A673 (cell line): ENCODE measurements at regions not wholly inside any gene's neighbourhood (a gene's known extent, or its start where the extent isn't known, plus 50 kb on each side); places are given as distances from the start of the nearest gene placed in this dataset.

ENCODE experiments used
- BruUV-seq: library from RNA; stranded (reverse); fragments of 400-500 nt; replicated peaks from 2 replicates; lab custom pipeline; 2021; lab: Mats Ljungman, UMichigan
- CTCF ChIA-PET: fragments of 300-600 bp; sonication (Branson Sonifier 250); formaldehyde crosslinking; loops from one replicate; lab custom pipeline; 2022; ENCODE audit warnings: antibody characterized with exemption; lab: Charles Lee
- POLR2A ChIA-PET: fragments of 300-600 bp; sonication (Branson Sonifier 250); formaldehyde crosslinking; loops from one replicate; lab custom pipeline; 2022; ENCODE audit warnings: antibody characterized with exemption; ENCODE audit not compliant: low non-redundant PET; lab: Charles Lee
- DNase-seq: peaks from one replicate; pipeline ENCODE4 v3.0.0-alpha.2; 2015; ENCODE audit warnings: low spot score
- H3K27ac ChIP-seq: fragments of 200-600 bp; sonication (generic); 2 replicates; pipeline ENCODE4 v1.5.1; 2016; ENCODE audit warnings: mixed run types, low read depth, mild to moderate bottlenecking, mixed read lengths, antibody characterized with exemption, low read length; ENCODE audit not compliant: poor library complexity, severe bottlenecking
- H3K27me3 ChIP-seq: fragments of 200-600 bp; sonication (generic); replicated peaks from 2 replicates; pipeline ENCODE4 v1.6.1; 2017; ENCODE audit warnings: mixed run types, low read depth, mild to moderate bottlenecking, mixed read lengths, antibody characterized with exemption, low read length; ENCODE audit not compliant: insufficient read depth, poor library complexity
- H3K36me3 ChIP-seq: fragments of 200-600 bp; sonication (generic); 2 replicates; pipeline ENCODE4 v1.6.1; 2016; ENCODE audit warnings: mixed run types, mild to moderate bottlenecking, mixed read lengths, antibody characterized with exemption, low read length; ENCODE audit not compliant: insufficient read depth, poor library complexity, severe bottlenecking
- H3K4me1 ChIP-seq: fragments of 200-600 bp; sonication (generic); 2 replicates; pipeline ENCODE4 v1.6.1; 2017; ENCODE audit warnings: mixed run types, mild to moderate bottlenecking, mixed read lengths, antibody characterized with exemption, low read length; ENCODE audit not compliant: insufficient read depth, poor library complexity, severe bottlenecking
- H3K4me3 ChIP-seq: fragments of 200-600 bp; sonication (generic); 2 replicates; pipeline ENCODE4 v1.5.1; 2016; ENCODE audit warnings: low read depth, mixed run types, mild to moderate bottlenecking, mixed read lengths, low read length; ENCODE audit not compliant: poor library complexity, severe bottlenecking
- H3K9me3 ChIP-seq: fragments of 200-600 bp; sonication (generic); 2 replicates; pipeline ENCODE4 v1.6.1; 2016; ENCODE audit warnings: mixed run types, low read depth, mild to moderate bottlenecking, mixed read lengths, antibody characterized with exemption, low read length; ENCODE audit not compliant: poor library complexity, severe bottlenecking
- CTCF ChIP-seq: fragments of 300-800, 200-600 bp; sonication (generic); conservative IDR thresholded peaks from 2 replicates; pipeline ENCODE4 v1.5.1; 2017; ENCODE audit warnings: low read depth, mild to moderate bottlenecking, antibody characterized with exemption, low read length, moderate library complexity, mixed read lengths
- EZH2 ChIP-seq: fragments of 200-600 bp; sonication (generic); IDR thresholded peaks from 2 replicates; pipeline ENCODE4 v1.6.1; 2017; ENCODE audit warnings: borderline replicate concordance, low read depth, mild to moderate bottlenecking, mixed read lengths, antibody characterized with exemption, low read length; ENCODE audit not compliant: poor library complexity, severe bottlenecking
- intact Hi-C: fragments of 100-400 bp; cut with micrococcal nuclease; formaldehyde crosslinking; loops from one replicate; pipeline ENCODE4 v1.10.0; 2022; ENCODE audit not compliant: unreplicated experiment

GRCh38 chr13:61052175-61052574, 363.5 kb downstream of the PCDH20 start:
- no peaks in the 10 kb centered on the region for H3K4me1 ChIP-seq
- CTCF ChIA-PET = no interaction called here
- no peak for TF ChIP-seq EZH2
- TF ChIP-seq CTCF = no peak
- BruUV-seq = no TSS peak
- no peaks in the 10 kb centered on the region for H3K9me3 ChIP-seq
- no peak overlapping the region for H3K4me3 ChIP-seq
- H3K27ac ChIP-seq = no peak overlapping the region
- H3K27me3 ChIP-seq = no peaks in the 10 kb centered on the region
- DNase-seq = no peak
- intact Hi-C loops = no loop called here
- POLR2A ChIA-PET = no interaction called here
- no peaks in the 10 kb centered on the region for H3K36me3 ChIP-seq

GRCh38 chr13:61045251-61045650, 370.4 kb downstream of the PCDH20 start:
- BruUV-seq = no TSS peak
- Histone ChIP-seq H3K9me3 (no peaks in the 10 kb centered on the region), H3K4me1 (no peaks in the 10 kb centered on the region), H3K4me3 (no peak overlapping the region), H3K27me3 (peaks cover 3% of the 10 kb centered on the region), H3K27ac (no peak overlapping the region), H3K36me3 (no peaks in the 10 kb centered on the region)
- ChIA-PET POLR2A (no interaction called here), CTCF (no interaction called here)
- no peak for DNase-seq
- no peak for TF ChIP-seq CTCF
- no peak for TF ChIP-seq EZH2
- intact Hi-C loops = no loop called here

GRCh38 chr13:61040181-61040580, 375.5 kb downstream of the PCDH20 start:
- no peaks in the 10 kb centered on the region for H3K36me3 ChIP-seq
- no peaks in the 10 kb centered on the region for H3K4me1 ChIP-seq
- BruUV-seq = no TSS peak
- TF ChIP-seq EZH2 (no peak), CTCF (no peak)
- no peak overlapping the region for H3K27ac ChIP-seq
- no peaks in the 10 kb centered on the region for H3K9me3 ChIP-seq
- no peaks in the 10 kb centered on the region for H3K27me3 ChIP-seq
- DNase-seq = no peak
- CTCF ChIA-PET = no interaction called here
- POLR2A ChIA-PET = no interaction called here
- intact Hi-C loops = no loop called here
- H3K4me3 ChIP-seq = no peak overlapping the region
